Osteocyte (in vitro differentiated cells): ENCODE measurements at regions not wholly inside any gene's neighbourhood (a gene's known extent, or its start where the extent isn't known, plus 50 kb on each side); places are given as distances from the start of the nearest gene placed in this dataset.

Source experiments
- DNase-seq: peaks from one replicate; pipeline ENCODE4 v3.0.0; 2021; ENCODE audit warnings: mixed read lengths; ENCODE audit not compliant: unreplicated experiment; ENCODE audit errors: extremely low spot score
- H3K27ac Mint-ChIP-seq: one replicate; pipeline ENCODE4 v1.8.0; 2021; ENCODE audit warnings: mild to moderate bottlenecking, mixed read lengths; ENCODE audit not compliant: unreplicated experiment
- H3K27me3 Mint-ChIP-seq: one replicate; pipeline ENCODE4 v1.8.0; 2021; ENCODE audit warnings: mixed read lengths; ENCODE audit not compliant: unreplicated experiment
- H3K36me3 Mint-ChIP-seq: one replicate; pipeline ENCODE4 v1.8.0; 2021; ENCODE audit warnings: mixed read lengths; ENCODE audit not compliant: unreplicated experiment
- H3K4me1 Mint-ChIP-seq: one replicate; pipeline ENCODE4 v1.8.0; 2021; ENCODE audit warnings: mixed read lengths; ENCODE audit not compliant: unreplicated experiment
- H3K4me3 Mint-ChIP-seq: one replicate; pipeline ENCODE4 v1.8.0; 2021; ENCODE audit warnings: mild to moderate bottlenecking, moderate library complexity, mixed read lengths; ENCODE audit not compliant: unreplicated experiment
- H3K9me3 Mint-ChIP-seq: one replicate; pipeline ENCODE4 v1.8.0; 2021; ENCODE audit warnings: mixed read lengths; ENCODE audit not compliant: unreplicated experiment
- CTCF ChIP-seq: fragments of 200-600 bp; sonication (generic); IDR thresholded peaks from 2 replicates; pipeline ENCODE4 v1.5.0; 2021; ENCODE audit warnings: antibody characterized with exemption, mild to moderate bottlenecking, moderate library complexity

DNA sequence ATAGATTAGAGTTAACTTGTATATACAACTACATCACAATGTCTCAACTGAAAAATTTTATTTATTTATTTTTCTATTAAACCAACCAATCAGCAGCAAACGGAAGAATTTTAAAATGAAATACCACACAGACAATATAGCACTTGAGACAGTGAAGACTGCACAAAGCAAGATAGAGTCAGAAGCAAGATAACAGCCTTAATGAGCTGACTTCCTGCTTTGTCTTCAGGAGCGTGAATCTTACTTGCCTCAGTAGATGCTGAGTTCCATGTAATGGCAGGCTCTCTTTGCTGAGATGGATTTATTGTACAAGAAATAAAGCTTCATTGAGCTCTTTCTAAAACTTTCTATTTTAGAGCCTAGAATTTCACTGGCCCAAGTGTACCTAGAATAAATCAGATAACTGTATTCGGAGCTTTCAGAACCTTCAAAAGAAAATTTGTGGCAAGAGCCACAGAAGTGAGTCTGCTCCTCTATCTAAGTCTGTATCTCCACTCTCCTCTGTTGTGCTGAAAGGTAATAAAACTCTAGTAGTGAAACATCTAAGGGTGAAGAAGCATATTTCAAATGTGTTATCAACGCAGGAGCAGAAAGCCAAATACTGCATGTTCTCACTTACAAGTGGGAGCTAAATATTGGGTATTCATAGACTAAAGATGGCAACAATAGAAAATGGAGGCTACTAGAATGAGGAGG, 83.3 kb upstream of the ANKRD55 start:
- no peak for TF ChIP-seq CTCF
- Mint-ChIP-seq H3K36me3 (no peaks in the 10 kb centered on the region), H3K4me3 (no peak overlapping the region), H3K9me3 (no peaks in the 10 kb centered on the region), H3K4me1 (peaks cover 7% of the 10 kb centered on the region), H3K27ac (no peak overlapping the region), H3K27me3 (no peaks in the 10 kb centered on the region)
- DNase-seq: no peak

- Mint-ChIP-seq H3K27me3 (peaks cover 2% of the 10 kb centered on the region), H3K9me3 (no peaks in the 10 kb centered on the region), H3K27ac (no peak overlapping the region), H3K4me1 (peaks cover 5% of the 10 kb centered on the region), H3K36me3 (no peaks in the 10 kb centered on the region), H3K4me3 (no peak overlapping the region)
- DNase-seq: no peak
- TF ChIP-seq CTCF: no peak
Measured at GRCh38 chr5:56314529-56314928, 81.4 kb upstream of the ANKRD55 start.

GRCh38 chr5:56313596-56313995, 80.5 kb upstream of the ANKRD55 start:
- no peak for DNase-seq
- no peak for TF ChIP-seq CTCF
- H3K9me3 Mint-ChIP-seq: no peaks in the 10 kb centered on the region
- peaks cover 2% of the 10 kb centered on the region for H3K27me3 Mint-ChIP-seq
- H3K4me1 Mint-ChIP-seq: no peaks in the 10 kb centered on the region
- no peak overlapping the region for H3K4me3 Mint-ChIP-seq
- H3K36me3 Mint-ChIP-seq: no peaks in the 10 kb centered on the region
- H3K27ac Mint-ChIP-seq: no peak overlapping the region

GRCh38 chr5:56313004-56313531, 79.9 kb upstream of the ANKRD55 start:
- Mint-ChIP-seq H3K9me3 (no peaks in the 10 kb centered on the region), H3K4me3 (no peak overlapping the region), H3K27me3 (peaks cover 2% of the 10 kb centered on the region), H3K4me1 (no peaks in the 10 kb centered on the region), H3K27ac (no peak overlapping the region), H3K36me3 (no peaks in the 10 kb centered on the region)
- no peak for DNase-seq
- TF ChIP-seq CTCF: no peak

GRCh38 chr5:56311306-56311905, 78.3 kb upstream of the ANKRD55 start:
- no peak for DNase-seq
- no peaks in the 10 kb centered on the region for H3K4me1 Mint-ChIP-seq
- H3K27me3 Mint-ChIP-seq: peaks cover 2% of the 10 kb centered on the region
- no peak for TF ChIP-seq CTCF
- peaks cover 5% of the 10 kb centered on the region for H3K9me3 Mint-ChIP-seq
- no peaks in the 10 kb centered on the region for H3K36me3 Mint-ChIP-seq
- H3K4me3 Mint-ChIP-seq: no peak overlapping the region
- H3K27ac Mint-ChIP-seq: no peak overlapping the region
